H9 (cell line): ENCODE measurements at regions not wholly inside any gene's neighbourhood (a gene's known extent, or its start where the extent isn't known, plus 50 kb on each side); places are given as distances from the start of the nearest gene placed in this dataset.

ENCODE experiments used
- DNase-seq: peaks from one replicate; pipeline ENCODE4 v3.0.0-alpha.2; 2017
- H2AFZ ChIP-seq: one replicate; pipeline ENCODE4 v1.6.1; 2013; ENCODE audit warnings: mild to moderate bottlenecking, low read length, control low read depth, moderate library complexity
- H2AK5ac ChIP-seq: 2 replicates; pipeline ENCODE4 v1.6.1; 2013; ENCODE audit warnings: low read length, control low read depth, mixed read lengths; ENCODE audit not compliant: insufficient read length
- H2BK120ac ChIP-seq: one replicate; pipeline ENCODE4 v1.6.1; 2013; ENCODE audit warnings: low read depth, mild to moderate bottlenecking, low read length, control low read depth, inconsistent platforms; ENCODE audit not compliant: poor library complexity, severe bottlenecking
- H2BK12ac ChIP-seq: 2 replicates; pipeline ENCODE4 v1.6.1; 2013; ENCODE audit warnings: low read length, control low read depth, mixed read lengths, low read depth; ENCODE audit not compliant: insufficient read length
- H2BK15ac ChIP-seq: 2 replicates; pipeline ENCODE4 v1.6.1; 2013; ENCODE audit warnings: low read depth, low read length, control low read depth
- H2BK20ac ChIP-seq: one replicate; pipeline ENCODE4 v1.6.1; 2013; ENCODE audit warnings: low read depth, mild to moderate bottlenecking, low read length, control low read depth, inconsistent platforms; ENCODE audit not compliant: poor library complexity, severe bottlenecking
- H2BK5ac ChIP-seq: 2 replicates; pipeline ENCODE4 v1.6.1; 2013; ENCODE audit warnings: low read length, control low read depth, mixed read lengths; ENCODE audit not compliant: insufficient read length
- H3K14ac ChIP-seq: 2 replicates; pipeline ENCODE4 v1.6.1; 2013; ENCODE audit warnings: low read length, control low read depth; ENCODE audit not compliant: insufficient read depth
- H3K18ac ChIP-seq: 2 replicates; pipeline ENCODE4 v1.6.1; 2013; ENCODE audit warnings: low read depth, mild to moderate bottlenecking, mixed read lengths, low read length, control low read depth; ENCODE audit not compliant: insufficient read length
- H3K23ac ChIP-seq: 2 replicates; pipeline ENCODE4 v1.6.1; 2013; ENCODE audit warnings: low read length, control low read depth, mixed read lengths, low read depth; ENCODE audit not compliant: insufficient read length
- H3K23me2 ChIP-seq: 2 replicates; pipeline ENCODE4 v1.6.1; 2013; ENCODE audit warnings: low read depth, mild to moderate bottlenecking, mixed read lengths, low read length, control low read depth; ENCODE audit not compliant: insufficient read length, poor library complexity, severe bottlenecking
- H3K27ac ChIP-seq: 2 replicates; pipeline ENCODE4 v1.5.1; 2013; ENCODE audit warnings: low read length, control low read depth, mixed read lengths, low read depth; ENCODE audit not compliant: insufficient read length
- H3K27me3 ChIP-seq: 2 replicates; pipeline ENCODE4 v1.6.1; 2013; ENCODE audit warnings: low read length, control low read depth, inconsistent platforms; ENCODE audit not compliant: insufficient read depth
- H3K4ac ChIP-seq: 2 replicates; pipeline ENCODE4 v1.6.1; 2013; ENCODE audit warnings: low read depth, mild to moderate bottlenecking, control low read depth, inconsistent platforms, low read length, moderate library complexity
- H3K4me1 ChIP-seq: 2 replicates; pipeline ENCODE4 v1.6.1; 2013; ENCODE audit warnings: low read length, control low read depth, inconsistent platforms; ENCODE audit not compliant: insufficient read depth
- H3K4me2 ChIP-seq: 2 replicates; pipeline ENCODE4 v1.6.1; 2013; ENCODE audit warnings: low read length, control low read depth, mixed read lengths; ENCODE audit not compliant: insufficient read length, insufficient read depth
- H3K56ac ChIP-seq: 2 replicates; pipeline ENCODE4 v1.6.1; 2013; ENCODE audit warnings: low read depth, mild to moderate bottlenecking, mixed read lengths, low read length, control low read depth; ENCODE audit not compliant: insufficient read length
- H3K79me1 ChIP-seq: 2 replicates; pipeline ENCODE4 v1.6.1; 2013; ENCODE audit warnings: low read depth, mild to moderate bottlenecking, moderate library complexity, low read length, control low read depth, inconsistent platforms; ENCODE audit not compliant: insufficient read depth, poor library complexity, severe bottlenecking
- H3K79me2 ChIP-seq: 2 replicates; pipeline ENCODE4 v1.6.1; 2013; ENCODE audit warnings: low read length, control low read depth, inconsistent platforms; ENCODE audit not compliant: insufficient read depth
- H3K9ac ChIP-seq: 2 replicates; pipeline ENCODE4 v1.6.1; 2013; ENCODE audit warnings: low read length, control low read depth, mixed read lengths; ENCODE audit not compliant: insufficient read length; ENCODE audit errors: extremely low read depth
- H3K9me3 ChIP-seq: one replicate; pipeline ENCODE4 v1.6.1; 2013; ENCODE audit warnings: low read depth, low read length, inconsistent platforms; ENCODE audit not compliant: control insufficient read depth
- H3T11ph ChIP-seq: one replicate; pipeline ENCODE4 v1.6.1; 2013; ENCODE audit warnings: mild to moderate bottlenecking, low read length, control low read depth, inconsistent platforms
- H4K20me1 ChIP-seq: one replicate; pipeline ENCODE4 v1.6.1; 2013; ENCODE audit not compliant: control insufficient read depth, insufficient read length, insufficient read depth
- H4K5ac ChIP-seq: 2 replicates; pipeline ENCODE4 v1.6.1; 2013; ENCODE audit warnings: low read depth, mild to moderate bottlenecking, mixed read lengths, low read length, control low read depth; ENCODE audit not compliant: insufficient read length
- H4K8ac ChIP-seq: replicated peaks from 2 replicates; pipeline ENCODE4 v1.6.1; 2013; ENCODE audit warnings: low read length, control low read depth, mixed read lengths, low read depth; ENCODE audit not compliant: insufficient read length
- H4K91ac ChIP-seq: 2 replicates; pipeline ENCODE4 v1.6.1; 2013; ENCODE audit warnings: low read depth, mild to moderate bottlenecking, moderate library complexity, mixed read lengths, low read length, control low read depth; ENCODE audit not compliant: insufficient read length
- H3K27ac Mint-ChIP-seq, 3 experiments: 2 replicates in 2 of 3; 3 replicates in 1 of 3; pipeline ENCODE4 v1.8.0; 2020 to 2021; ENCODE audit warnings: mixed read lengths in 3 of 3, mild to moderate bottlenecking in 1 of 3, moderate library complexity in 1 of 3
- H3K27me3 Mint-ChIP-seq: 2 replicates; pipeline ENCODE4 v1.8.0; 2021; ENCODE audit warnings: low read depth, mild to moderate bottlenecking, moderate library complexity, mixed read lengths
- H3K36me3 Mint-ChIP-seq, 3 experiments: 2 replicates in 2 of 3; 3 replicates in 1 of 3; pipeline ENCODE4 v1.8.0; 2020 to 2021; ENCODE audit warnings: low read depth in 3 of 3, mixed read lengths in 3 of 3; ENCODE audit not compliant: insufficient read depth in 1 of 3
- H3K4me1 Mint-ChIP-seq, 2 experiments: 2 replicates each; pipeline ENCODE4 v1.8.0; 2020; ENCODE audit warnings: mixed read lengths in 2 of 2
- H3K4me3 Mint-ChIP-seq, 2 experiments: 2 replicates in 1 of 2; 3 replicates in 1 of 2; pipeline ENCODE4 v1.8.0; 2020 to 2021; ENCODE audit warnings: mild to moderate bottlenecking in 2 of 2, mixed read lengths in 2 of 2, moderate library complexity in 1 of 2
- H3K9me3 Mint-ChIP-seq, 2 experiments: 2 replicates in 1 of 2; 3 replicates in 1 of 2; pipeline ENCODE4 v1.8.0; 2020; ENCODE audit warnings: mild to moderate bottlenecking in 2 of 2, mixed read lengths in 2 of 2, moderate library complexity in 1 of 2
- WGBS: extraction: QIAGEN DNeasy Blood & Tissue Kit; methylation state at CpG from one replicate; pipeline ENCODE4 v1.1.7; 2013; ENCODE audit warnings: missing lambda C conversion rate, low lambda C conversion rate, mixed read lengths; ENCODE audit not compliant: insufficient read length; ENCODE audit errors: extremely low coverage; 5-methylcytosine and 5-hydroxymethylcytosine counted together
- TF ChIP-seq, protein P1 (sequence below): fragments of 200-600 bp; sonication (generic); conservative IDR thresholded peaks from 3 replicates; pipeline ENCODE4 v1.8.0; 2021; ENCODE audit warnings: antibody characterized with exemption, mild to moderate bottlenecking

DNA sequence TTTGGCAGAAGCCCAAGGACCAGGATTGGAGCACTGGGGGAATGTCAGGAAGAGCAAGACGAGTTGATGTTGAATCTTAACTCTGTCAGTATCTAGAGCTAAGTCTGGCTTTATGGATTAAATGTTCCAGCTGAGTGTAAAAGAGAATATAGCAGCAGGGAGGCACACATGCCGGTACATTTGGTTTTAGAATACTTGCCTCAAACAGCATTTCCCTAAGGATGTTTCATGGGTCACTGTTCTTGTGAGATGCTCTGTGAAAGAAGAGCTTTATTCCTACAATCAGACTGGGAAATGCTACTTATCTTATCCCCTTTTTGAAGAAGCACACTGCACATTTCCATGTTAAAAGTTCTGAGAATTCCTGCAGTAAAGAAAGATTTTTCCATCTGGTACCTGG is 440.3 kb upstream of the B3GALT2 start:
- Histone ChIP-seq H3K4me1 (no peaks in the 10 kb centered on the region), H4K91ac (no peak overlapping the region), H2BK120ac (no peak overlapping the region), H3T11ph (no peak overlapping the region), H2AFZ (no peak overlapping the region), H4K8ac (no peak overlapping the region), H3K4me2 (no peak overlapping the region), H3K14ac (no peak overlapping the region), H3K27ac (no peak overlapping the region), H4K20me1 (no peaks in the 10 kb centered on the region), H3K56ac (no peak overlapping the region), H3K23me2 (no peaks in the 10 kb centered on the region), H2BK15ac (no peak overlapping the region), H3K4ac (no peak overlapping the region), H3K18ac (no peak overlapping the region), H2AK5ac (no peak overlapping the region), H2BK5ac (no peak overlapping the region), H2BK20ac (no peak overlapping the region), H3K79me2 (no peaks in the 10 kb centered on the region), H3K27me3 (no peaks in the 10 kb centered on the region), H3K79me1 (no peaks in the 10 kb centered on the region), H4K5ac (no peak overlapping the region), H3K9ac (no peak overlapping the region), H3K9me3 (no peaks in the 10 kb centered on the region), H3K23ac (no peak overlapping the region), H2BK12ac (no peak overlapping the region)
- Mint-ChIP-seq H3K9me3 (no peaks in the 10 kb centered on the region), H3K4me3 (no peak overlapping the region), H3K27ac (no peak overlapping the region; a peak in 2 of 7 replicates), H3K27me3 (no peaks in the 10 kb centered on the region), H3K36me3 (no peaks in the 10 kb centered on the region), H3K4me1 (peaks cover 14 to 15% of the 10 kb centered on the region in 2 experiments)
- WGBS = no CpG with 5 or more reads among the region's 2 CpGs
- TF ChIP-seq, protein P1, sequence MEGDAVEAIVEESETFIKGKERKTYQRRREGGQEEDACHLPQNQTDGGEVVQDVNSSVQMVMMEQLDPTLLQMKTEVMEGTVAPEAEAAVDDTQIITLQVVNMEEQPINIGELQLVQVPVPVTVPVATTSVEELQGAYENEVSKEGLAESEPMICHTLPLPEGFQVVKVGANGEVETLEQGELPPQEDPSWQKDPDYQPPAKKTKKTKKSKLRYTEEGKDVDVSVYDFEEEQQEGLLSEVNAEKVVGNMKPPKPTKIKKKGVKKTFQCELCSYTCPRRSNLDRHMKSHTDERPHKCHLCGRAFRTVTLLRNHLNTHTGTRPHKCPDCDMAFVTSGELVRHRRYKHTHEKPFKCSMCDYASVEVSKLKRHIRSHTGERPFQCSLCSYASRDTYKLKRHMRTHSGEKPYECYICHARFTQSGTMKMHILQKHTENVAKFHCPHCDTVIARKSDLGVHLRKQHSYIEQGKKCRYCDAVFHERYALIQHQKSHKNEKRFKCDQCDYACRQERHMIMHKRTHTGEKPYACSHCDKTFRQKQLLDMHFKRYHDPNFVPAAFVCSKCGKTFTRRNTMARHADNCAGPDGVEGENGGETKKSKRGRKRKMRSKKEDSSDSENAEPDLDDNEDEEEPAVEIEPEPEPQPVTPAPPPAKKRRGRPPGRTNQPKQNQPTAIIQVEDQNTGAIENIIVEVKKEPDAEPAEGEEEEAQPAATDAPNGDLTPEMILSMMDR = no peak
- DNase-seq = no peak
